GM13976 (cell line): ENCODE measurements at regions not wholly inside any gene's neighbourhood (a gene's known extent, or its start where the extent isn't known, plus 50 kb on each side); places are given as distances from the start of the nearest gene placed in this dataset.

Experiments
- DNase-seq: peaks from one replicate; pipeline ENCODE4 v3.0.0; 2012; ENCODE audit warnings: low spot score
- in situ Hi-C: fragments of 300-500 bp; cut with MboI; formaldehyde crosslinking; loops from one replicate; pipeline ENCODE4 v1.12.0; 2022; ENCODE audit warnings: low sequenced_read_pairs, mixed read lengths, inconsistent platforms; ENCODE audit not compliant: unreplicated experiment
- TF ChIP-seq, protein P1 (sequence below): IDR thresholded peaks from 2 replicates; pipeline ENCODE4 v1.5.1; 2012; ENCODE audit warnings: borderline replicate concordance, mild to moderate bottlenecking; ENCODE audit not compliant: insufficient read depth; ENCODE audit errors: extremely low read depth, missing control alignments, control extremely low read depth

DNA sequence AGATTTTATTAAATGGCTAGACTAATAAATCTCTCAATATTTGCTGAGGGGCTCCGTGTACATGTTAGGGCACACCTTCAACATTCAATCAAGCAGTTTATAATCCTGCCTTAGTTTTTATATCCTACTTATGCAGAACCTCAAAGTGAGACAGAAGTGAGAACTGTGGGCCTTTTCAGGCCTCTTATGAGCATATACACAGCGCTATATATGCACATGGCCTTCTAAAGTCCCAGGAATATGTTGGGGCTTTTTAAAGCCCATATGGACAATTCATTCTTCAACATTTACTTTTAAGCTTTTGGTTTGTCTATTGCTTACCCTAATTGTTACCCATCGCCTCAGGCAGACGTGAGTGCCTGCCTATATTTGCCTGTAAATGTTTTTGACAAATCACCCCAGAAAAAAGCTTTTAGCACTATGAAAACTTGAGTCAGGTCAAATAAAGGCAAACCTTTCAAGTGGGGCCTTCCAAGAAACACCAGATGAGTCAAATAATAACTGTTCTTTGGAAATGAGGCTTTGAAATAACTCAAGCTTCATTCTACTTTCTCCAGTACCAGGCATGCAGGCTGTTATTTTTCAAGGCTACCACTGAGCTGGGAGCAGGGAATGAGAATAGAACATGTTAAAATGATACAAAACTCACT, 58.2 kb downstream of the ESM1 start:
- TF ChIP-seq, protein P1, sequence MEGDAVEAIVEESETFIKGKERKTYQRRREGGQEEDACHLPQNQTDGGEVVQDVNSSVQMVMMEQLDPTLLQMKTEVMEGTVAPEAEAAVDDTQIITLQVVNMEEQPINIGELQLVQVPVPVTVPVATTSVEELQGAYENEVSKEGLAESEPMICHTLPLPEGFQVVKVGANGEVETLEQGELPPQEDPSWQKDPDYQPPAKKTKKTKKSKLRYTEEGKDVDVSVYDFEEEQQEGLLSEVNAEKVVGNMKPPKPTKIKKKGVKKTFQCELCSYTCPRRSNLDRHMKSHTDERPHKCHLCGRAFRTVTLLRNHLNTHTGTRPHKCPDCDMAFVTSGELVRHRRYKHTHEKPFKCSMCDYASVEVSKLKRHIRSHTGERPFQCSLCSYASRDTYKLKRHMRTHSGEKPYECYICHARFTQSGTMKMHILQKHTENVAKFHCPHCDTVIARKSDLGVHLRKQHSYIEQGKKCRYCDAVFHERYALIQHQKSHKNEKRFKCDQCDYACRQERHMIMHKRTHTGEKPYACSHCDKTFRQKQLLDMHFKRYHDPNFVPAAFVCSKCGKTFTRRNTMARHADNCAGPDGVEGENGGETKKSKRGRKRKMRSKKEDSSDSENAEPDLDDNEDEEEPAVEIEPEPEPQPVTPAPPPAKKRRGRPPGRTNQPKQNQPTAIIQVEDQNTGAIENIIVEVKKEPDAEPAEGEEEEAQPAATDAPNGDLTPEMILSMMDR, result no peak
- in situ Hi-C loops, result no loop called here
- no peak for DNase-seq

GRCh38 chr5:54924487-54924886, 60.9 kb downstream of the ESM1 start:
- in situ Hi-C loops, result no loop called here
- TF ChIP-seq, protein P1, result no peak
- no peak for DNase-seq

- TF ChIP-seq, protein P1, result no peak
- in situ Hi-C loops, result no loop called here
Observed at GRCh38 chr5:54917323-54917722, 68.1 kb downstream of the ESM1 start.

GRCh38 chr5:54915466-54916027, 69.8 kb downstream of the ESM1 start:
- TF ChIP-seq, protein P1, result no peak
- no peak for DNase-seq
- in situ Hi-C loops, result no loop called here

More at GRCh38 chr5:54917323-54917722, 68.1 kb downstream of the ESM1 start:
- no peak for DNase-seq

DNA sequence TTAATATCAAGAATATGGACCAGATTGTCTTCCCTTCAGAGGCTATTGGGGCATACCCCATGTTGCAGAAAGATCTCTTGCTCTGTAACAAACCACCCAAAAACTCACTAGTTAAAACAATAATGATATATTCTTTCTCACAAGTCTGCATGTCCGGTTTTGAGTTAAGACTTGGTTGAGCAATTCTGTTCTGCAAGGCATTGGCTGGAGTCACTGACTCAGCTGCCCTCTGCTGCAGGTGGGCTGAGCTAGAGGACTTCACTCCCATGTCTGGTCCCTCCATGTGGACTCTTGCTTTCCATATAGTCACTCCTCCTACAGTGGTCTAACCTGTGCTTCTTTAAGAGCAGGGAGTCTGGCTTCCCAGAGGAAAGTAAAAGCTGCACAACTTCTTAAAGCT, 73.4 kb downstream of the ESM1 start:
- no peak for DNase-seq
- in situ Hi-C loops, result no loop called here
- TF ChIP-seq, protein P1, result no peak

DNA sequence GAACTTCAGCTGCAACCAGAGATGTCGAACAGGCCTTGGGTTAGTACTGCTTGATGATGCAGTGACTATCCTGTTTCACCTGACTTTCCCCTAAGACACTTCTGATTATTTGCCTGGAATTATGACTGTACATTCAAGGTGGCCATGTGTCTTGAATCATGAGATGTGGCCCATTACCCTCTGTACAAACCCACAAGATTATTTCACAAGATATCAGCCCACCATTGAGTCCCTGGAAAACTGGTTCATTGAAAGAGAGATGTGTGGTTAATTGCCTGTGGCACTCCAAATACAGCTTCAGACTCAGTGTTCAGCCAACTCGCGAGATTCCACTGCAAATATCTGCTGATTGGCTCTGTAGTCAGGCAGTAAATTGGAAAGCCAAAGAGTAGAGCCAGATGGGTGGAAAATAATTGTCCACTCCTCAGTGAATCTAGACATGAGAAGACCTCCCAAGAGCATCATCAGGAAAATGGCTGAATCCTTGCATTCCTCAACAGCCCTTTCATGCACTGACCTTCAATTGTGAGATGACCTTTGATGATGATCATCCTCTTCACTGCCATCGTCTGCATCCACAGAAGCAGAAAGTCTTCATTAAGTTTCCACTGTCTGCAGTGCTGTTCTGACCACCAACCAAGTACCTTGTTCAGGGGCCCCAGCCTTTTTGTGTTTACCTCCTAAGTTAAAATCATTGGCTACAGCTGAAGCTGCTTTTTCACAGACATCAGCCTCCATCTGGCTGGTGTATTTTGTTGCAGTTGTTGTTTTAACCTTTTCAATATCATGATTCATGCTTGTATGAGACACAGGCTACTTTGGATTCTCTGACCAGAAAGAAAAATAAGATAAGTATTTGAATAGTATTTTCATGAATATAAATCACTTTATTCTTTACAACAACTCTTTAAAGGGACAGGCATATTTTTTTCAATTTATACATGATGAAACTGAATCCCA, 75.2 kb downstream of the ESM1 start:
- no peak for DNase-seq
- in situ Hi-C loops, result loop anchor here (10.0 kb wide), 1 partner anchor 245 kb away; no protein-coding TSS in a partner anchor
- TF ChIP-seq, protein P1, result no peak
